ENCODE measurements at regions not wholly inside any gene's neighbourhood (a gene's known extent, or its start where the extent isn't known, plus 50 kb on each side); places are given as distances from the start of the nearest gene placed in this dataset.

DNA sequence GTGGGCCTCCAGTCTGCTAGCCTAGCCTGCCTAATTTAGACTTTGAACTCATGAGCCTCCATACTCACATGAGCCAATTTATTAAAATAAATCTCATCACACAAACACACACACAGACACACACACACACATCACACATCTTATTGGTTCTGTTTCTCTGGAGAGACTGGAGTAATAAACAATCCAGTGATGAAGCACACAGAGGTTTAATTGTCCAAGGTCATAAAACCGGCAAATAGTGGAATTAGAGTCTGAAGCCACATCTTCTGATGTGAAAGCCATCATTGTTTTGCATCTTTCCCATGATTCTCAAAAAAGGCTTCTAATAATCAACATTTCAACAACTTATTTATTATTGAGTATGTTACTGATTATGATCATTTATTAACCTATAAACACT, 249.4 kb upstream of the KCNH8 start:
- TF ChIP-seq, protein P1, sequence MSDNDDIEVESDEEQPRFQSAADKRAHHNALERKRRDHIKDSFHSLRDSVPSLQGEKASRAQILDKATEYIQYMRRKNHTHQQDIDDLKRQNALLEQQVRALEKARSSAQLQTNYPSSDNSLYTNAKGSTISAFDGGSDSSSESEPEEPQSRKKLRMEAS (IDR thresholded peaks at IDR 0.05; ENCODE audit: low read depth, low read length) = no peak
- TF ChIP-seq POLR2A (IDR thresholded peaks at IDR 0.05; ENCODE audit: extremely low read depth, insufficient read length) = no peak

All from NB4 (cell line).